NB4 (cell line): ENCODE measurements at regions not wholly inside any gene's neighbourhood (a gene's known extent, or its start where the extent isn't known, plus 50 kb on each side); places are given as distances from the start of the nearest gene placed in this dataset.

ENCODE experiments used
- DNase-seq: peaks from one replicate; pipeline ENCODE4 v3.0.0; 2010; ENCODE audit warnings: low read depth
- H3K4me3 ChIP-seq: one replicate; pipeline ENCODE4 v1.5.1; 2011; ENCODE audit warnings: mild to moderate bottlenecking, low read depth, low read length, moderate library complexity
- MYC ChIP-seq: IDR thresholded peaks from 2 replicates; pipeline ENCODE4 v1.6.1; 2011; ENCODE audit warnings: low read depth, low read length
- POLR2A ChIP-seq: IDR thresholded peaks from 2 replicates; pipeline ENCODE4 v1.6.1; 2011; ENCODE audit warnings: mild to moderate bottlenecking; ENCODE audit not compliant: insufficient read length; ENCODE audit errors: extremely low read depth
- TF ChIP-seq, protein P1 (sequence below): IDR thresholded peaks from one replicate; pipeline ENCODE4 v1.5.1; 2012; ENCODE audit warnings: low read depth, low read length
- TF ChIP-seq, protein P2 (sequence below): IDR thresholded peaks from 2 replicates; pipeline ENCODE4 v1.6.1; 2011; ENCODE audit warnings: low read depth, low read length

DNA sequence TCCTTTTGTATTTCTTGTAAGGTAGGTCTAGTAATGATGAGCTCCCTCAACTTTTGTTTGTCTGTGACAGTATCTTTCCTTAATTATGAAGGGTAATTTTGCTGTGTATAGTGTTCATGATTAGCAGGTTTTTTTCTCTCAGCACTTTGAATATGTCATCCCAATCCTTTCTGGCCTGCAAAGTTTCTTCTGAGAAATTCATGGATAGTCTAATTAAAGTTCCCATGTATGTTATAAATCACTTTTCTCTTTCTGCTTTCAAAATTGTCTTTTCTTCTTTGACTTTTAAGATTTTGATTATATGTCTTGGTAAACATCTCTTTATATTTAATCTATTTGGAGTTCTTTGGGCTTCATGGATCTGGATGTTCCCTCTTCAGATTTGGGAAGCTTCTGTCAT lies 54.3 kb upstream of the ZKSCAN2 start:
- H3K4me3 ChIP-seq: no peak overlapping the region
- DNase-seq: no peak
- TF ChIP-seq MYC: no peak
- TF ChIP-seq POLR2A: no peak
- TF ChIP-seq, protein P1, sequence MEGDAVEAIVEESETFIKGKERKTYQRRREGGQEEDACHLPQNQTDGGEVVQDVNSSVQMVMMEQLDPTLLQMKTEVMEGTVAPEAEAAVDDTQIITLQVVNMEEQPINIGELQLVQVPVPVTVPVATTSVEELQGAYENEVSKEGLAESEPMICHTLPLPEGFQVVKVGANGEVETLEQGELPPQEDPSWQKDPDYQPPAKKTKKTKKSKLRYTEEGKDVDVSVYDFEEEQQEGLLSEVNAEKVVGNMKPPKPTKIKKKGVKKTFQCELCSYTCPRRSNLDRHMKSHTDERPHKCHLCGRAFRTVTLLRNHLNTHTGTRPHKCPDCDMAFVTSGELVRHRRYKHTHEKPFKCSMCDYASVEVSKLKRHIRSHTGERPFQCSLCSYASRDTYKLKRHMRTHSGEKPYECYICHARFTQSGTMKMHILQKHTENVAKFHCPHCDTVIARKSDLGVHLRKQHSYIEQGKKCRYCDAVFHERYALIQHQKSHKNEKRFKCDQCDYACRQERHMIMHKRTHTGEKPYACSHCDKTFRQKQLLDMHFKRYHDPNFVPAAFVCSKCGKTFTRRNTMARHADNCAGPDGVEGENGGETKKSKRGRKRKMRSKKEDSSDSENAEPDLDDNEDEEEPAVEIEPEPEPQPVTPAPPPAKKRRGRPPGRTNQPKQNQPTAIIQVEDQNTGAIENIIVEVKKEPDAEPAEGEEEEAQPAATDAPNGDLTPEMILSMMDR: no peak
- TF ChIP-seq, protein P2, sequence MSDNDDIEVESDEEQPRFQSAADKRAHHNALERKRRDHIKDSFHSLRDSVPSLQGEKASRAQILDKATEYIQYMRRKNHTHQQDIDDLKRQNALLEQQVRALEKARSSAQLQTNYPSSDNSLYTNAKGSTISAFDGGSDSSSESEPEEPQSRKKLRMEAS: no peak

DNA sequence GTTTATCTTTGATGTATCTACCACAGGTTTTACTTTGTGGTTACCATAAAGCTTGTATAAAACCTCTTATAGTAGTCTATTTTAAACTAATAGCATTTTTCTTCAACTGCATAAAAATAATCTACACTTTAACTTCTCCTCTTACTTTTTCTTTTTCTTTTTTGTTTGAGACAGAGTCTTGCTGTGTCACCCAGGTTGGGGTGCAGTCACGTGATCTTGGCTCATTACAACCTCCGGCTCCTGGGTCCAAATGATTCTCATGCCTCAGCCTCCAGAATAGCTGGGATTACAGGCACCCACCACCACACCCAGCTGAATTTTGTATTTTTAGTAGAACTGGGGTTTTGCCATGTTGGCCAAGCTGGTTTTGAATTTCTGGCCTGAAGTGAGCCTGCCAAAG lies 53.4 kb upstream of the ZKSCAN2 start:
- no peak for DNase-seq
- H3K4me3 ChIP-seq: no peak overlapping the region
- TF ChIP-seq, protein P1: no peak
- no peak for TF ChIP-seq MYC
- no peak for TF ChIP-seq POLR2A
- TF ChIP-seq, protein P2: no peak
